SK-N-SH (cell line): ENCODE measurements at regions not wholly inside any gene's neighbourhood (a gene's known extent, or its start where the extent isn't known, plus 50 kb on each side); places are given as distances from the start of the nearest gene placed in this dataset.

Experiments used
- CTCF ChIA-PET: fragments of 300-600, 350-600 bp; formaldehyde crosslinking; extraction: SDS; loops from one replicate; lab custom pipeline; 2021; lab: Yijun Ruan, JAX
- POLR2A ChIA-PET: fragments of 350-600 bp; sonication (Branson Sonifier 250); formaldehyde crosslinking; extraction: SDS; loops from one replicate; lab custom pipeline; 2020; ENCODE audit warnings: antibody characterized with exemption, inconsistent platforms; lab: Yijun Ruan, JAX
- DNase-seq: peaks from one replicate; pipeline ENCODE4 v3.0.0; 2012
- H2AFZ ChIP-seq: fragments of 200-600 bp; sonication (generic); 2 replicates; pipeline ENCODE4 v1.8.1; 2016; ENCODE audit warnings: antibody characterized with exemption, mild to moderate bottlenecking, low read depth
- H3F3A ChIP-seq: fragments of 200-600 bp; sonication (generic); replicated peaks from 2 replicates; pipeline ENCODE3; 2016; ENCODE audit warnings: antibody characterized with exemption, mild to moderate bottlenecking; ENCODE audit not compliant: insufficient read depth
- H3K27ac ChIP-seq, 2 experiments: fragments of 200-500 bp in 1 of 2; fragments of 200-600 bp in 1 of 2; sonication (Bioruptor generic) in 1 of 2; sonication (generic), shearing (Covaris generic) in 1 of 2; 2 replicates each; pipeline versions ENCODE4 v1.5.1 to v1.6.1; 2014 to 2016; ENCODE audit warnings: low read depth in 2 of 2, inconsistent platforms in 1 of 2, low read length in 1 of 2, mild to moderate bottlenecking in 1 of 2, mixed read lengths in 1 of 2
- H3K27me3 ChIP-seq: fragments of 200-600 bp; sonication (generic), shearing (Covaris generic); 2 replicates; pipeline ENCODE4 v1.6.1; 2016; ENCODE audit warnings: mixed run types; ENCODE audit not compliant: insufficient read depth
- H3K36me3 ChIP-seq, 2 experiments: fragments of 200-500 bp in 1 of 2; fragments of 200-600 bp in 1 of 2; sonication (Bioruptor generic) in 1 of 2; sonication (generic) in 1 of 2; replicated peaks in 1 of 2; 2 replicates each; pipeline versions ENCODE3 to v1.5.1; 2014 to 2016; ENCODE audit warnings: low read length in 1 of 2, mild to moderate bottlenecking in 1 of 2; ENCODE audit not compliant: insufficient read depth in 2 of 2, control insufficient read depth in 1 of 2
- H3K4me1 ChIP-seq, 2 experiments: fragments of 200-500 bp in 1 of 2; fragments of 200-600 bp in 1 of 2; sonication (Bioruptor generic) in 1 of 2; sonication (generic), shearing (Covaris generic) in 1 of 2; 2 replicates each; pipeline versions ENCODE4 v1.5.1 to v1.6.1; 2014 to 2016; ENCODE audit warnings: low read depth in 1 of 2, low read length in 1 of 2, mixed run types in 1 of 2; ENCODE audit not compliant: insufficient read depth in 2 of 2, control insufficient read depth in 1 of 2
- H3K4me2 ChIP-seq: fragments of 200-600 bp; sonication (generic), shearing (Covaris generic); 2 replicates; pipeline ENCODE4 v1.6.1; 2017; ENCODE audit warnings: mixed run types
- H3K4me3 ChIP-seq, 2 experiments: fragments of 200-500 bp in 1 of 2; fragments of 200-600 bp in 1 of 2; sonication (Bioruptor generic) in 1 of 2; sonication (generic), shearing (Covaris generic) in 1 of 2; 2 replicates each; pipeline versions ENCODE4 v1.5.1 to v1.8.1; 2014 to 2016; ENCODE audit warnings: low read depth in 2 of 2, inconsistent platforms in 1 of 2, low read length in 1 of 2, mild to moderate bottlenecking in 1 of 2, mixed read lengths in 1 of 2, moderate library complexity in 1 of 2
- H3K79me2 ChIP-seq: fragments of 200-600 bp; sonication (generic); 2 replicates; pipeline ENCODE4 v1.8.1; 2017; ENCODE audit warnings: mild to moderate bottlenecking; ENCODE audit not compliant: insufficient read depth
- H3K9ac ChIP-seq: fragments of 200-600 bp; sonication (generic); 2 replicates; pipeline ENCODE4 v1.6.1; 2017; ENCODE audit warnings: mixed run types
- H3K9me2 ChIP-seq: fragments of 200-600 bp; sonication (generic); 2 replicates; pipeline ENCODE4 v1.6.1; 2017; ENCODE audit warnings: mixed run types
- H3K9me3 ChIP-seq: fragments of 200-600 bp; sonication (generic); 2 replicates; pipeline ENCODE4 v1.6.1; 2017; ENCODE audit warnings: mixed run types, mild to moderate bottlenecking, moderate library complexity
- H4K20me1 ChIP-seq: fragments of 200-600 bp; sonication (generic); 2 replicates; pipeline ENCODE4 v1.6.1; 2017; ENCODE audit warnings: mild to moderate bottlenecking, mixed run types; ENCODE audit not compliant: insufficient read depth
- ELF1 ChIP-seq: IDR thresholded peaks from 2 replicates; pipeline ENCODE4 v1.4.0; 2012
- FOXJ3 ChIP-seq: sonication (generic); formaldehyde crosslinking; IDR thresholded peaks from 2 replicates; pipeline ENCODE4 v1.5.1; 2020; ENCODE audit warnings: mild to moderate bottlenecking, missing genetic modification reagents
- FOXM1 ChIP-seq: IDR thresholded peaks from 2 replicates; pipeline ENCODE4 v1.4.0; 2012; ENCODE audit warnings: low read depth, mild to moderate bottlenecking
- GABPA ChIP-seq: IDR thresholded peaks from 2 replicates; pipeline ENCODE4 v1.4.0; 2012; ENCODE audit warnings: low read depth, mild to moderate bottlenecking
- GATA2 ChIP-seq: sonication (generic); formaldehyde crosslinking; IDR thresholded peaks from 2 replicates; pipeline ENCODE4 v1.5.0; 2020; ENCODE audit warnings: mild to moderate bottlenecking, missing genetic modification reagents
- IRF3 ChIP-seq: fragments of 150-350 bp; IDR thresholded peaks from 2 replicates; pipeline ENCODE4 v1.6.1; 2016; ENCODE audit warnings: mild to moderate bottlenecking, low read depth, low read length
- JUND ChIP-seq: IDR thresholded peaks from 2 replicates; pipeline ENCODE4 v1.4.0; 2012
- MAX ChIP-seq: IDR thresholded peaks from 2 replicates; pipeline ENCODE4 v1.4.0; 2012; ENCODE audit warnings: low read depth
- MXI1 ChIP-seq: IDR thresholded peaks from 2 replicates; pipeline ENCODE4 v1.6.1; 2012; ENCODE audit warnings: mild to moderate bottlenecking, low read depth, low read length, improper control_type of control experiment
- NFIC ChIP-seq: IDR thresholded peaks from 2 replicates; pipeline ENCODE4 v1.4.0; 2012; ENCODE audit warnings: borderline replicate concordance
- NRF1 ChIP-seq: IDR thresholded peaks from 2 replicates; pipeline ENCODE4 v1.6.1; 2012; ENCODE audit warnings: low read depth, mild to moderate bottlenecking, low read length
- POLR2AphosphoS5 ChIP-seq: IDR thresholded peaks from 2 replicates; pipeline ENCODE4 v1.6.1; 2012; ENCODE audit warnings: low read depth, low read length
- RCOR1 ChIP-seq: fragments of 150-350 bp; IDR thresholded peaks from 2 replicates; pipeline ENCODE4 v1.6.1; 2017; ENCODE audit warnings: antibody characterized with exemption, low read length
- RFX5 ChIP-seq: IDR thresholded peaks from 2 replicates; pipeline ENCODE4 v1.6.1; 2012; ENCODE audit warnings: mild to moderate bottlenecking, improper control_type of control experiment, low read length
- RXRA ChIP-seq: IDR thresholded peaks from 2 replicates; pipeline ENCODE4 v1.4.0; 2012; ENCODE audit warnings: low read depth, mild to moderate bottlenecking, borderline replicate concordance
- SMC3 ChIP-seq: IDR thresholded peaks from 2 replicates; pipeline ENCODE4 v1.6.1; 2012; ENCODE audit warnings: low read depth, low read length, improper control_type of control experiment
- TAF1 ChIP-seq: IDR thresholded peaks from 2 replicates; pipeline ENCODE4 v1.6.1; 2012; ENCODE audit warnings: low read depth, mild to moderate bottlenecking, low read length, moderate library complexity, borderline replicate concordance
- TEAD4 ChIP-seq: IDR thresholded peaks from 2 replicates; pipeline ENCODE4 v1.4.0; 2012; ENCODE audit warnings: mild to moderate bottlenecking, borderline replicate concordance; ENCODE audit not compliant: insufficient read depth
- WGBS: methylation state at CpG from one replicate; pipeline ENCODE4 v1.1.6; 2017; ENCODE audit warnings: low lambda C conversion rate; 5-methylcytosine and 5-hydroxymethylcytosine counted together

- TF ChIP-seq GATA2 (peak; percentile 94), POLR2AphosphoS5 (no peak), JUND (no peak), NRF1 (no peak), GABPA (no peak), SMC3 (no peak), RXRA (no peak), MXI1 (no peak), RFX5 (no peak), IRF3 (no peak), TAF1 (no peak)
Measured at GRCh38 chr5:167918813-167919483, 372.5 kb upstream of the WWC1 start (continued).

- 29% methylated on average over 2 of the region's 2 CpGs for WGBS
- H3K79me2 ChIP-seq, result no peaks in the 10 kb centered on the region
- CTCF ChIA-PET, result interaction anchor here (0.6 kb wide), 2 partner anchors 694 to 1536 kb away, joined by 4 read pairs; no protein-coding TSS in a partner anchor
Measured at GRCh38 chr5:167920589-167920988, 370.9 kb upstream of the WWC1 start.

More at GRCh38 chr5:167920589-167920988, 370.9 kb upstream of the WWC1 start:
- DNase-seq, result no peak
- Histone ChIP-seq H2AFZ (no peak overlapping the region), H3K9me2 (no peaks in the 10 kb centered on the region), H3K4me1 (peaks cover 0 to 11% of the 10 kb centered on the region in 2 experiments; a peak in 3 of 4 replicates), H3K36me3 (no peaks in the 10 kb centered on the region), H3K27ac (no peak overlapping the region), H3K4me2 (no peak overlapping the region), H3K9ac (no peak overlapping the region), H3K27me3 (no peaks in the 10 kb centered on the region), H3K9me3 (no peaks in the 10 kb centered on the region), H3F3A (no peaks in the 10 kb centered on the region), H3K4me3 (no peak overlapping the region), H4K20me1 (no peaks in the 10 kb centered on the region)
- TF ChIP-seq IRF3, result no peak
- TF ChIP-seq MXI1, result no peak
- TF ChIP-seq POLR2AphosphoS5, result no peak
- TF ChIP-seq SMC3, result no peak
- TF ChIP-seq FOXJ3 (CRISPR knock-in tag), result no peak
- TF ChIP-seq FOXM1, result no peak
- TF ChIP-seq NFIC, result no peak
- no peak for TF ChIP-seq MAX
- TF ChIP-seq ELF1, result no peak
- TF ChIP-seq GABPA, result no peak
- no peak for TF ChIP-seq RCOR1
- no peak for TF ChIP-seq NRF1
- no peak for TF ChIP-seq GATA2
- TF ChIP-seq TEAD4, result no peak
- POLR2A ChIA-PET, result interaction anchor here (0.6 kb wide), 1 partner anchor 85 kb away, joined by 5 read pairs; no protein-coding TSS in a partner anchor
